HG02973 (cell line): ENCODE measurements at regions not wholly inside any gene's neighbourhood (a gene's known extent, or its start where the extent isn't known, plus 50 kb on each side); places are given as distances from the start of the nearest gene placed in this dataset.
"Not testable (repeated sequence)": the region's sequence is repeated elsewhere in the genome, so short reads cannot be mapped to it uniquely, and the experiment has no call there.

Source experiments
- ATAC-seq: cut with Tn5 transposase; IDR thresholded peaks from one replicate; pipeline ENCODE4 v1.9.1; 2021; ENCODE audit warnings: moderate library complexity; ENCODE audit not compliant: unreplicated experiment

GRCh38 chr2:11877764-11878163, 131.3 kb downstream of the LPIN1 start:
- no peak for ATAC-seq

GRCh38 chr2:11885253-11885652, 138.8 kb downstream of the LPIN1 start:
- not testable (repeated sequence) for ATAC-seq

GRCh38 chr2:11886899-11887298, 140.5 kb downstream of the LPIN1 start:
- not testable (repeated sequence) for ATAC-seq

GRCh38 chr2:11889101-11889850, 142.8 kb downstream of the LPIN1 start:
- no peak for ATAC-seq

- no peak for ATAC-seq
Measured at GRCh38 chr2:11889854-11890253, 143.4 kb downstream of the LPIN1 start.

- no peak for ATAC-seq
Measured at GRCh38 chr2:11891028-11891427, 144.6 kb downstream of the LPIN1 start.

GRCh38 chr2:11891671-11892440, 145.4 kb downstream of the LPIN1 start:
- no peak for ATAC-seq

- ATAC-seq: no peak
Measured at GRCh38 chr2:11896386-11896785, 150.0 kb downstream of the LPIN1 start.

GRCh38 chr2:11898576-11898975, 152.1 kb downstream of the LPIN1 start:
- no peak for ATAC-seq

GRCh38 chr2:11899264-11899818, 152.9 kb downstream of the LPIN1 start:
- no peak for ATAC-seq

- ATAC-seq: not testable (repeated sequence)
Measured at GRCh38 chr2:11900891-11901290, 154.5 kb downstream of the LPIN1 start.

GRCh38 chr2:11901351-11902069, 155.1 kb downstream of the LPIN1 start:
- ATAC-seq: no peak

GRCh38 chr2:11903085-11903606, 156.7 kb downstream of the LPIN1 start:
- no peak for ATAC-seq

- ATAC-seq: peak; percentile 82
Measured at GRCh38 chr2:11904029-11904428, 157.6 kb downstream of the LPIN1 start.

GRCh38 chr2:11904941-11905340, 158.5 kb downstream of the LPIN1 start:
- no peak for ATAC-seq

GRCh38 chr2:11907190-11907589, 160.8 kb downstream of the LPIN1 start:
- ATAC-seq: no peak

- ATAC-seq: no peak
Measured at GRCh38 chr2:11910971-11911370, 164.5 kb downstream of the LPIN1 start.

GRCh38 chr2:11912980-11913379, 166.5 kb downstream of the LPIN1 start:
- ATAC-seq: no peak

GRCh38 chr2:11914455-11914854, 168.0 kb downstream of the LPIN1 start:
- no peak for ATAC-seq

GRCh38 chr2:11915650-11916049, 169.2 kb downstream of the LPIN1 start:
- ATAC-seq: no peak

GRCh38 chr2:11919953-11920352, 173.5 kb downstream of the LPIN1 start:
- no peak for ATAC-seq
